ENCODE measurements at regions not wholly inside any gene's neighbourhood (a gene's known extent, or its start where the extent isn't known, plus 50 kb on each side); places are given as distances from the start of the nearest gene placed in this dataset.
"Not testable (repeated sequence)": the region's sequence is repeated elsewhere in the genome, so short reads cannot be mapped to it uniquely, and the experiment has no call there.

GRCh38 chr13:82292334-82292733 is 1589.9 kb downstream of the SLITRK1 start:
- DNase-seq = no peak

DNA sequence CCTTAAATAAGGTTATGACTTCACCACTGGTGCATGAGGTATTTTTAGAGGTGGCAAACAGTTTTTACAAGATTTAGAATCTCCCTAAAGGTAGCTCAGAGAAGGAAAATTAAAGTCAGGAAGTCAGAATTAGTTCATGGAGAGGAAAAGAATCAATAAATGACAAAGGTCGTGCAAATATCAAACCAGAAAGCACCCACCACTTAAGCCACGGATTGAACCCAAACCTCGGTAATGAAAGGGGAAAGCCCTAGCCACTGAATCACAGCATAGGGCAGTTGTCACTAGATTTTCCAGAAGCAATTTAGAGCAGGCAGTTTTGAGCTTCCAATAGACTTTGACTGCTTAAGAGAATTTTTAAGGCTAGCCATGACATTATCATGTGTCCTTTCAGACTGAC is 1590.4 kb downstream of the SLITRK1 start:
- no peak for DNase-seq

DNA sequence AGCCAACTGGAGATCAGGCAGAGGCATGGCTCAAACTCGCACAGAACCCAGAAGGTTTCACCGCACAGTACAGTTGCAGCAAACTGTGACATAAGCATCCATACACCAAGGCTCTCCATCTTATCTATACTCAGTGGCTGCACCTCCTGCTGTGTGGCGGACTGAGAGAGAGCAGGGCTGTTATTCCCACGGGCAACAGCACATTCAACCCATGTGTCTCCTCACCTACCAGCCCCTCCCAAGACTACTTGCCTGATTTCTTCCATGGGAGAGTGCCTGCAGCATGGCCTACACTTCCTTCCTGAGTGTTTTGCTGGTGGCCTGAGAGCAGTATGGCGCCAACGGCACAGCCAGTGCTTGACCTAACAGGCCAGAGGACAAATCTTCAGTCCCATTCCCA is 1606.6 kb downstream of the SLITRK1 start:
- DNase-seq = no peak

GRCh38 chr13:82259284-82259683 is 1623.0 kb downstream of the SLITRK1 start:
- DNase-seq = no peak

- no peak for DNase-seq
Measured at GRCh38 chr13:82257790-82258507, 1624.3 kb downstream of the SLITRK1 start.

- DNase-seq = no peak
Measured at GRCh38 chr13:82248762-82249161, 1633.5 kb downstream of the SLITRK1 start.

- no peak for DNase-seq
Measured at GRCh38 chr13:82245860-82246259, 1636.4 kb downstream of the SLITRK1 start.

DNA sequence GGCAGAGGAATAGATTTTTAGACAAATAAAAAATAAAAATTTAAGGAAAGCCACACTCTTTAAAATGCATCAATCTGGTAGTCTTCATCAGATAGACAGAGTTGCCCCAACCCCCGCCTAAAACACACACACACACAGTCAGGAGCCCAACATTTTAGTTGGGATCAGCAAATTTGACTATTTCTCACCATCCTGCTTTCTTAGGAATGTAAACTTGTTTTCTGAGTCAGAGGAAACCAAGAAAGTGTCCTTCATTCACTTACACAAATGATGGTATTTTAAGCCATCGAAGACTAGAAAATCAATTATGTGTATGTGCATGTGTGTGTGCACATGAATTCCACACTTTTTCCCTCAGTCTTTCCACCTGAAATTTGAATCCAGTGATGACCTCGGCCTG is 1657.5 kb downstream of the SLITRK1 start:
- no peak for DNase-seq

DNA sequence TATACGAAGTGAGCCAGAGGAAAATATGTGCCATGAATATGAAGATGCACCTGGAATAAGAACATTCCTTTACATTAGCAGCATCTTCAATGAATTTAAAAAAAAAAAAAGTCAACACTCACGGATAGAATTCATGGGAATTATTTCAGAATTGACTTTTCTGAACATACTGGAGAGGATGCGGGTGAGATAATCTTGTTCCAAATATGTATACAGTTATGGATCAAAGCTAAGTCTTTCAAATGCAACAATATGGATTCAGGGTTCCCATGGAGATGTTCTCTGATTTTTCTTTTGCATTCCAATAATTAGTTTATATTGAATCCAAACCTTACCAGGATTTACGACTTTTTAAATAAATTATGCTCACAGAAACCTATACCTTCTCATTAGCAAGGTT is 1660.7 kb downstream of the SLITRK1 start:
- no peak for DNase-seq

- no peak for DNase-seq
Measured at GRCh38 chr13:82220641-82221040, 1661.6 kb downstream of the SLITRK1 start.

GRCh38 chr13:82216165-82216564 is 1666.1 kb downstream of the SLITRK1 start:
- DNase-seq = no peak

- DNase-seq = no peak
Measured at GRCh38 chr13:82214341-82214740, 1667.9 kb downstream of the SLITRK1 start.

- no peak for DNase-seq
Measured at GRCh38 chr13:82206241-82206640, 1676.0 kb downstream of the SLITRK1 start.

DNA sequence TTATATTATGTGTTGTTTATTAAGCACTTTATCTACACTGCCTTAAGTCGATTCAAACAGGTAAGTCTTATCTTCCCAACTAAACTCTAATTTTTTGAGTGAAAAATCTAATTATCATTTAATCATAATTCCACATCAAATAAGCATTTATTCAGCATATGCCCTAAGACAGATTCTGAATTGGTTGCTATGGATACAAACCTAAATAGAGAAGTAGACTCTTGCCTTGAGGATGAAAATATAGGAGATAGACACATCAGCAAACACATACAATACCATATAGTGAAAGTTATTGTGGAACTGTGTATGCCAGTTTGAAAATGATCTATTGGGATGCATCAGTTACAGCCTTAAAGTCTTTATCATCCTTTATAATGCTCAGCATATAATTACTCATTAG is 1679.9 kb downstream of the SLITRK1 start:
- no peak for DNase-seq

DNA sequence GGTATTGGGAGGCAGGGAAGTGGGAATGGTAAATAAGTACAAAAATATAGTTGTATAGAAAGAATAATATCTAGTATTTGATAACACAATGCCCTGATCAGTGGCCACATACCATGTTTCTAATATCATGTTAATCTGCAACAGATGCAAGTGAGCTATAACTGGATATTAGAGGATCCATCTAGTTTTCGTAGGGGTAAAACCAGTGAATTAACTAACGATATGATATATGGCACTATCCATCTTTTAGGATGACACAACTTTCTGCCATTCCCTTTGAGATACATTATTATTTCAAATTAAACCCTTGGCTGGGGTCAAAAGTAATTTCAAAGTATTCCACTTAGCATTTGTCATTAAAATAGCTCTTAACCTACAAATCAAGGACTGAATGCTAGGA is 1686.2 kb downstream of the SLITRK1 start:
- DNase-seq = no peak

DNA sequence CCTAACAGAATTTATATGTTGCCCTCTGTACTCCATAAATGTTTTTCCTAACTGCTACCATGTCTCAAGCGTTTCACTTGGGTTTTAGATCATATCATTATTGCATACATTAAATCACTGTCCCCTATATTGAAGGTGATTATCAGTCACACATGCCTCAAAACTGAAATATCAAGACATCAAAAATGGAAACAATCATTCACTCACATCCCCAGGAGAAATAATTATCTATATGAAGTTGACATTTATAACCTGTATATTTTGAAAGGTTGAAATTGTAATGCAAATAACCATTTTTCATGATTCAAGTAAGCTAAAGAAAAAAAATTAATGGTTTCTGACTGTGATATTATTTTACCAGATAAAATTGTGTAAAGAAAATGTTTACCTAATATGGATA is 1695.0 kb downstream of the SLITRK1 start:
- DNase-seq = no peak

DNA sequence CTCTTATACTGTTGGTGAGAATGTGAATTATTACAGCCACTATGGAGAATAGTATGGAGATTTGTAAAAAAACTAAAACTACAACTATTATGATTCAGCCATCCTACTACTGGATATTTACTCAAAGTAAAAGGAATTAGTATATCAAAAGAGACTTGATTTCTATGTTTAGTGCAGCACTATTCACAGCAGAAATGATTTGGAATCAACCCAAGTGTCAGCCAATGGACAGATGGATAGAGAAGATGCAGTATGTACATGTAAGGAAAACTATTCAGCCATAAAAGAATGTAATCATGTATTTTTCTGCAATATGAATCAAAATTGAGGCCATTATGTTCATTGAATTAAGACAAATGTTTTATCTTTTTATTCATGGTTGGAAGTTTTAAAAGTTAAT is 1705.5 kb downstream of the SLITRK1 start:
- DNase-seq = no peak

- DNase-seq = no peak
Measured at GRCh38 chr13:82165396-82166174, 1716.7 kb downstream of the SLITRK1 start.

DNA sequence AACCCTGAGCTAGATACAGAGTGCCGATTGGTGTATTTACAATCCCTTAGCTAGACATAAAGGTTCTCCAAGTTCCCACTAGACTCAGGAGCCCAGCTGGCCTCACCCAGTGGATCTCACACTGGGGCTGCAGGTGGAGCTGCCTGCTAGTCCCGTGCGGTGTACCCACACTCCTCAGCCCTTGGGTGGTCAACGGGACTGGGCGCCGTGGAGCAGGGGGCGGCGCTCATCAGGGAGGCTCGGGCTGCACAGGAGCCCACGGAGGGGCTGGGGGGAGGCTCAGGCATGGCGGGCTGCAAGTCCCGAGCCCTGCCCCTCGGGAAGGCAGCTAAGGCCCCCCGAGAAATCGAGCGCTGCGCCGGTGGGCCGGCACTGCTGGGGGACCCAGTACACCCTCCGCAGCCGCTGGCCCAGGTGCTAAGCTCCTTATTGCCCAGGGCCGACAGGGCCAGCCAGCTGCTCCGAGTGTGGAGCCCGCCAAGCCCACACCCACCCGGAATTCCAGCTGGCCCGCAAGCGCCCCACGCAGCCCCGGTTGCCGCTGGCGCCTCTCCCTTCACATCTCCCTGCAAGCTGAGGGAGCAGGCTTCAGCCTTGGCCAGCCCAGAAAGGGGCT is 1717.4 kb downstream of the SLITRK1 start:
- DNase-seq = not testable (repeated sequence)

- DNase-seq = no peak
Measured at GRCh38 chr13:82147526-82147925, 1734.7 kb downstream of the SLITRK1 start.

DNA sequence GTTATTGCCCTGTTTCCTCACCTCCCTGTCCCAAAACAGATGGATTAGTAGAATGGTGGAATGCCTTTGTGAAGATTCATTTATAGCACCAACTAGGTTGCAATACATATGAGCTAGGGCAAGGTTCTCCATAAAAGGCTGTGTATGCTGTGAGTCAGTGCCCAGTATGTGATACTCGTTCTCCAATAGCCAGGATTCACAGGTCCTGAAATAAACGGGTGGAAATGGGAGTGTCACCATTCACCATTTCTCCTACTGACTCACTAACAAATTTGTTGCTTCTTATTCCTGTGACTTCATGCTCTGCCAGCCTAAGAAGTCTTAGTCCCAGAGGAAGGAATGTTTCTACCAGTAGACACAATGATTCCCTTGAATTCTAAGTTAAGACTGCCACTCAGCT is 1745.4 kb downstream of the SLITRK1 start:
- DNase-seq = no peak

- DNase-seq = no peak
Measured at GRCh38 chr13:82129281-82129680, 1753.0 kb downstream of the SLITRK1 start.

DNA sequence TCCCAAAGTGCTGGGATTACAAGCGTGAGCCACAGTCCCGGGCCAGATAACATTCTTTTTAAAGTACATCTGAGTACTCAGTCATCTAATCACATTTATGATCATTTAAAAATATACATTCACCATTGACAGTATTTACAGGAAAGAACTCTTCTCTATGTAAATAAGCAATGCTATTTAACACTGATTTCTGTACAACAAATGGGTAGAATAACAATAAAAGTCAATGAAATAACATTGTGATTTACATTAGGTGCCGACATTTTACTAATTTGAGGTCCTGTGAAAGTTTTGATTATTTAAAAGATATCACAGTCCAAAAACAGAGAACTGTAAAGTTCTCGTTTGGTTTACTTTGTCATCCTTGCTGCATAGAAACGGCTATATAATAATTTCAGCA is 1763.7 kb downstream of the SLITRK1 start:
- DNase-seq = no peak

- DNase-seq = no peak
Measured at GRCh38 chr13:82116422-82116989, 1765.8 kb downstream of the SLITRK1 start.
